HL-60 (cell line): ENCODE measurements at regions not wholly inside any gene's neighbourhood (a gene's known extent, or its start where the extent isn't known, plus 50 kb on each side); places are given as distances from the start of the nearest gene placed in this dataset.

Experiments
- DNase-seq, 2 experiments: peaks; one replicate each; pipeline ENCODE4 v3.0.0-alpha.2; 2010 to 2020; ENCODE audit warnings: low read depth in 1 of 2, low spot score in 1 of 2
- H3K27ac ChIP-seq: fragments of 250-450 bp; sonication (Bioruptor Pico); replicated peaks from 2 replicates; pipeline ENCODE4 v1.5.1; 2020; ENCODE audit warnings: mild to moderate bottlenecking, moderate library complexity
- H3K27me3 ChIP-seq: fragments of 250-450 bp; sonication (Bioruptor Pico); 2 replicates; pipeline ENCODE4 v1.5.1; 2021; ENCODE audit warnings: mild to moderate bottlenecking, moderate library complexity; ENCODE audit not compliant: insufficient read depth, poor library complexity, severe bottlenecking
- H3K4me3 ChIP-seq: replicated peaks from 2 replicates; pipeline ENCODE4 v1.5.1; 2011; ENCODE audit warnings: mild to moderate bottlenecking, control low read depth, low read length; ENCODE audit not compliant: insufficient read depth
- CTCF ChIP-seq: IDR thresholded peaks from one replicate; pipeline ENCODE4 v1.5.1; 2011; ENCODE audit warnings: low read length, control low read depth, inconsistent platforms; ENCODE audit not compliant: insufficient read depth
- GABPA ChIP-seq: IDR thresholded peaks from 2 replicates; pipeline ENCODE4 v1.6.1; 2012; ENCODE audit warnings: low read depth
- POLR2AphosphoS5 ChIP-seq: IDR thresholded peaks from 2 replicates; pipeline ENCODE4 v1.6.1; 2012; ENCODE audit warnings: low read depth
- REST ChIP-seq: IDR thresholded peaks from 2 replicates; pipeline ENCODE4 v1.6.1; 2012; ENCODE audit warnings: low read depth; ENCODE audit not compliant: insufficient replicate concordance
- SPI1 ChIP-seq: IDR thresholded peaks from 2 replicates; pipeline ENCODE4 v1.6.1; 2012; ENCODE audit warnings: low read depth, mild to moderate bottlenecking, borderline replicate concordance

- TF ChIP-seq GABPA (no peak), CTCF (peak; percentile 70)
- DNase-seq = peak; percentile 12 to 30
- H3K4me3 ChIP-seq = no peak overlapping the region
These were observed 61.5 kb upstream of the GRM7 start for GRCh38 chr3:6799264-6799915.

DNA sequence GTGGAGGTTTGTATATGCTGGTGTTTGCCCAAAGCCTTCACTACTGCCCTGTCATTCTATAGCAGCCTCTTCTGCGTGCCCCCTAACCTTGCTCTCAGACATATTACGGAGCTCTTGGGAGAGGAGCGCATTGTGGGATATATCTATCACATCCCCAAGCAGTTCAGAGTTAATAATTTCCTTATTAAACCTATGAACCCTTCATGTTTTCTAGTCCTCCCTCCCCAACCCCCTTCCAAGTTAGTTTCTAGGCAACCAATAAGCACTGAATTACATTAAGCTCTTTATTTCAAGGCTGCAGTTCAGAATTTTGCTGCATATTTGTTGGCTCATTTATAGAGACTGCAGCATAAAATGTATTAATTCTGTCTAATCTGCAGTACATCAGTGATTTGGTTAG is 57.3 kb upstream of the GRM7 start:
- TF ChIP-seq SPI1 = no peak
- no peak for TF ChIP-seq GABPA
- no peak for TF ChIP-seq CTCF
- no peak for TF ChIP-seq POLR2AphosphoS5
- no peak for TF ChIP-seq REST
- Histone ChIP-seq H3K4me3 (no peak overlapping the region), H3K27me3 (no peaks in the 10 kb centered on the region), H3K27ac (no peak overlapping the region)
- DNase-seq = no peak

More at GRCh38 chr3:6799264-6799915, 61.5 kb upstream of the GRM7 start:
- Histone ChIP-seq H3K27me3 (no peaks in the 10 kb centered on the region), H3K27ac (no peak overlapping the region)

DNA sequence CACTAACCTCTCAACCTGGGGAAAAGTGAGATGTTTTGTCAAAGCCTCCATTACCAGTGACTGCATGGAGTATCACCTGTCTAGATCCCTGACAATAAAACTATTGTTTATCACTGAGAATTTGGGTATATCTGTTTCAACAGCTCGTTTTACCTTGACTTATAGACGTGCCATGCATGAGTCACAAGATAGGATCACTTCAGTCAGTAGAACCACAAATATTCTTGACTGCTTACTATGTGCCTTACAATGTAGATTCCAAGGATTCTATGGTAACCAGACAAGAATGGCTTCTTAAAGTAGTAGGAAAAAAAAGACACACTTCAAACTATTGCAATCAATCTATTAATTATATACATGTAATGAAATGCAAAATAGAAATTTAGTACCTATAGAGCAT is 55.7 kb upstream of the GRM7 start:
- H3K27me3 ChIP-seq = no peaks in the 10 kb centered on the region
- no peak for DNase-seq
- TF ChIP-seq REST (no peak), GABPA (no peak), POLR2AphosphoS5 (no peak), CTCF (no peak)
- H3K27ac ChIP-seq = no peak overlapping the region
- H3K4me3 ChIP-seq = no peak overlapping the region

- no peak for DNase-seq
- TF ChIP-seq POLR2AphosphoS5 (no peak), SPI1 (no peak), GABPA (no peak), REST (no peak), CTCF (no peak)
- Histone ChIP-seq H3K4me3 (no peak overlapping the region), H3K27ac (no peak overlapping the region), H3K27me3 (no peaks in the 10 kb centered on the region)
These were observed 53.9 kb upstream of the GRM7 start for GRCh38 chr3:6806991-6807390.
